Fibroblast of lung (primary cell): ENCODE measurements at regions not wholly inside any gene's neighbourhood (a gene's known extent, or its start where the extent isn't known, plus 50 kb on each side); places are given as distances from the start of the nearest gene placed in this dataset.

ENCODE experiments used
- DNase-seq, 2 donors: peaks; one replicate each; pipeline versions ENCODE4 v3.0.0 to v3.0.0-alpha.2; 2010; ENCODE audit warnings: low read depth in 2 of 2
- H2AFZ ChIP-seq: 2 replicates; pipeline ENCODE4 v1.5.1; 2012; ENCODE audit warnings: low read length, control low read depth, inconsistent platforms
- H3K27ac ChIP-seq: 2 replicates; pipeline ENCODE4 v1.5.1; 2011; ENCODE audit warnings: low read length, control low read depth; ENCODE audit not compliant: insufficient read depth
- H3K27me3 ChIP-seq: 2 replicates; pipeline ENCODE4 v1.5.1; 2011; ENCODE audit warnings: mild to moderate bottlenecking, low read length; ENCODE audit not compliant: control insufficient read depth, insufficient read depth
- H3K36me3 ChIP-seq: 2 replicates; pipeline ENCODE4 v1.5.1; 2011; ENCODE audit warnings: low read length; ENCODE audit not compliant: control insufficient read depth, insufficient read depth
- H3K4me1 ChIP-seq: 2 replicates; pipeline ENCODE4 v1.5.1; 2011; ENCODE audit warnings: low read length; ENCODE audit not compliant: control insufficient read depth, insufficient read depth; ENCODE audit errors: extremely low read depth
- H3K4me2 ChIP-seq: 2 replicates; pipeline ENCODE4 v1.5.1; 2011; ENCODE audit warnings: low read length, control low read depth; ENCODE audit not compliant: insufficient read depth; ENCODE audit errors: extremely low read depth
- H3K4me3 ChIP-seq, 4 experiments: fragments of 200-600 bp in 1 of 4; sonication (generic) in 1 of 4; replicated peaks in 1 of 4; 2 replicates each; pipeline ENCODE4 v1.5.1; 2011 to 2016; ENCODE audit warnings: low read length in 4 of 4, low read depth in 3 of 4, mild to moderate bottlenecking in 3 of 4, control low read depth in 2 of 4, inconsistent platforms in 1 of 4, mixed read lengths in 1 of 4; ENCODE audit not compliant: insufficient read depth in 1 of 4; ENCODE audit errors: control extremely low read depth in 1 of 4
- H3K79me2 ChIP-seq: 2 replicates; pipeline ENCODE4 v1.5.1; 2012; ENCODE audit warnings: mild to moderate bottlenecking, low read length, inconsistent platforms; ENCODE audit not compliant: control insufficient read depth, insufficient read depth
- H3K9ac ChIP-seq: 2 replicates; pipeline ENCODE4 v1.5.1; 2011; ENCODE audit warnings: mild to moderate bottlenecking, low read length, control low read depth; ENCODE audit not compliant: insufficient read depth
- H3K9me3 ChIP-seq: 2 replicates; pipeline ENCODE4 v1.5.1; 2012; ENCODE audit warnings: low read depth, low read length; ENCODE audit not compliant: control insufficient read depth, insufficient read depth
- H4K20me1 ChIP-seq: 2 replicates; pipeline ENCODE4 v1.5.1; 2011; ENCODE audit warnings: low read length; ENCODE audit not compliant: control insufficient read depth, insufficient read depth; ENCODE audit errors: extremely low read depth
- EZH2 ChIP-seq: IDR thresholded peaks from 2 replicates; pipeline ENCODE4 v1.5.1; 2012; ENCODE audit warnings: low read length, control low read depth, mild to moderate bottlenecking; ENCODE audit errors: missing control alignments
- TF ChIP-seq, protein P1 (sequence below), 2 donors: IDR thresholded peaks in 1 of 2; conservative IDR thresholded peaks in 1 of 2; 1 replicate in 1 of 2; 2 replicates in 1 of 2; pipeline ENCODE4 v1.5.1; 2011 to 2012; ENCODE audit warnings: low read length in 2 of 2, control low read depth in 1 of 2, inconsistent platforms in 1 of 2, low read depth in 1 of 2, mild to moderate bottlenecking in 1 of 2

DNA sequence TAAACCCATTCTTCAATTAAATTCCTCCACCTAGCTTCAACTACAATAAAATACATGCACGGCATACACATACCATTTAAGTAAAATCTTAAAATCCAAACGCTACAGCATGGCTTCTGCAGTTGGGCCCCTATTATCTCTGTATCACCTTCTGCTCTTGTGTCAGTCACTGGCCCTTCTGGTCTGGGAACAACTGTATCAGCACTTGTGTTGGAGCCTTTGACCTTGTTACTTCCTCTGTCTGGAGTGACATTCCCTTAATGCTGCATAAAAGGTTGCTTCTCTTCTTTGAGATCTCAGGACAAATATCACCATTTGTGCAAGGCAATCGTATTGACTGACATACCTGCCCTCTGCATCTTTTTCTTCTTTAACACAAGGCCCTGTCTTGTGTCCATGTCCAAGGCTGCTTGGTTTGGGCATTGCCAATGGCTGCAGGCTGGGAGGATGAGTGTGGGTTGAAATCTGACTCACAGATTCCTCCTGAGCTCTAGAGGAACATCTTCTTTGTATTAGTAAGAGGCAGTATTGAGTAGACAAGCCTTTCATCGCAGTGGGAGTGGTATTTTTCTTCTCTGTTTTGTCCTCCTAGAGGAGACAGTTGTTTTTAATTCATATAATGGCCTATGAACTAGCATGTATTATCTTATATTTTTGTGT, 267.8 kb upstream of the TRIB2 start:
- Histone ChIP-seq H2AFZ (no peak overlapping the region), H3K4me2 (no peak overlapping the region), H3K27ac (no peak overlapping the region), H4K20me1 (no peaks in the 10 kb centered on the region), H3K4me1 (peaks cover 9% of the 10 kb centered on the region), H3K27me3 (no peaks in the 10 kb centered on the region), H3K9ac (no peak overlapping the region), H3K79me2 (no peaks in the 10 kb centered on the region), H3K4me3 (no peak overlapping the region), H3K36me3 (no peaks in the 10 kb centered on the region), H3K9me3 (no peaks in the 10 kb centered on the region)
- peak in 1 of 2 donors; percentile 29 for DNase-seq
- no peak for TF ChIP-seq EZH2
- TF ChIP-seq, protein P1, sequence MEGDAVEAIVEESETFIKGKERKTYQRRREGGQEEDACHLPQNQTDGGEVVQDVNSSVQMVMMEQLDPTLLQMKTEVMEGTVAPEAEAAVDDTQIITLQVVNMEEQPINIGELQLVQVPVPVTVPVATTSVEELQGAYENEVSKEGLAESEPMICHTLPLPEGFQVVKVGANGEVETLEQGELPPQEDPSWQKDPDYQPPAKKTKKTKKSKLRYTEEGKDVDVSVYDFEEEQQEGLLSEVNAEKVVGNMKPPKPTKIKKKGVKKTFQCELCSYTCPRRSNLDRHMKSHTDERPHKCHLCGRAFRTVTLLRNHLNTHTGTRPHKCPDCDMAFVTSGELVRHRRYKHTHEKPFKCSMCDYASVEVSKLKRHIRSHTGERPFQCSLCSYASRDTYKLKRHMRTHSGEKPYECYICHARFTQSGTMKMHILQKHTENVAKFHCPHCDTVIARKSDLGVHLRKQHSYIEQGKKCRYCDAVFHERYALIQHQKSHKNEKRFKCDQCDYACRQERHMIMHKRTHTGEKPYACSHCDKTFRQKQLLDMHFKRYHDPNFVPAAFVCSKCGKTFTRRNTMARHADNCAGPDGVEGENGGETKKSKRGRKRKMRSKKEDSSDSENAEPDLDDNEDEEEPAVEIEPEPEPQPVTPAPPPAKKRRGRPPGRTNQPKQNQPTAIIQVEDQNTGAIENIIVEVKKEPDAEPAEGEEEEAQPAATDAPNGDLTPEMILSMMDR (conservative IDR thresholded peaks at IDR 0.05 in 1 of 2, IDR thresholded peaks at IDR 0.05 in 1 of 2; ENCODE audit: low read depth in 1 of 2, low read length in 2 of 2) = no peak

DNA sequence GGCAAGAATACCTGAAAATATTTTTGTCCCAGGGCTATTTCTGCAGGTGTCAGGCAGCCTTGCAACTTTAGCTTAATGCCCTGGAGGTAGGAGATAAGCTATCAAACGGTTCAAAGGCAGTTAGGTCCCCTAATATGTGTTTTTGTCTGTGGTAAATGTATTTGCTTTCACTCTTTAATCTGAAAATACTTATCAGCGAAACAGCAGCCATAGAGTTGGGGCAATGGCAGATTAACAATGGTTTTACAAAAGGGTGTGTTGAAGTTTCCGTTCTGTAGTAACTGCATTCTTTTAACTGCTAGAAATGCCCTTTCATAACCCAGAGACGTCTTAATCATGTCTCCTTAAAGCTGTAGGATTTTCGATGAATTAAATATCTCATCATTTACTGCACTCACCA, 265.0 kb upstream of the TRIB2 start:
- no peak overlapping the region for H2AFZ ChIP-seq
- no peak overlapping the region for H3K9ac ChIP-seq
- no peaks in the 10 kb centered on the region for H4K20me1 ChIP-seq
- no peak for DNase-seq
- H3K27ac ChIP-seq = peak overlapping the region; percentile 26
- no peaks in the 10 kb centered on the region for H3K27me3 ChIP-seq
- H3K4me3 ChIP-seq = peak overlapping the region in 1 of 4 experiments; percentile 43
- TF ChIP-seq EZH2 = no peak
- TF ChIP-seq, protein P1 (conservative IDR thresholded peaks at IDR 0.05 in 1 of 2, IDR thresholded peaks at IDR 0.05 in 1 of 2; ENCODE audit: low read depth in 1 of 2, low read length in 2 of 2) = no peak
- H3K4me2 ChIP-seq = peak overlapping the region; percentile 63
- H3K9me3 ChIP-seq = no peaks in the 10 kb centered on the region
- H3K79me2 ChIP-seq = no peaks in the 10 kb centered on the region
- H3K4me1 ChIP-seq = peaks cover 9% of the 10 kb centered on the region
- H3K36me3 ChIP-seq = no peaks in the 10 kb centered on the region

DNA sequence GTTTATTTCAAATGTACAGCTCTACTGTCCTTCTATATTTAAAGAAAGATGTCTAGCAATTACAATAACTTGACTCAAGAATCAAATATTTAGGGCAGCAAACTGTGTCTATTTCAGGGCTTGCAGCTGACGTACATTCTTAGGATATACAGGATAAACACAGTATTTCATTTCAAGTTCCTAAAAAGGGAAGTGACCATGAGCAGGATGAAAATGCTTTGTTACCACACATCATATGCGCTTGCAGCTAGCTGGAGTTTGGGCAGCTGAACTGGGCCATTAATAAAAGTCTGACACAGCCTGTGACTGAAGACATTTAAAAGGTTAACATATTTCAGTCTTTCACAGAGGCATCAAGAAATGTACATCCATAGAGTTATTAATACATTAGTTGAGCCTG, 264.6 kb upstream of the TRIB2 start:
- Histone ChIP-seq H3K4me3 (peak overlapping the region in 1 of 4 experiments; percentile 43), H3K79me2 (no peaks in the 10 kb centered on the region), H3K27me3 (no peaks in the 10 kb centered on the region), H3K4me1 (peaks cover 14% of the 10 kb centered on the region), H4K20me1 (no peaks in the 10 kb centered on the region), H2AFZ (no peak overlapping the region), H3K27ac (peak overlapping the region; percentile 26), H3K4me2 (peak overlapping the region; percentile 63), H3K9ac (no peak overlapping the region), H3K36me3 (no peaks in the 10 kb centered on the region), H3K9me3 (no peaks in the 10 kb centered on the region)
- peak; percentile 61 to 97 for DNase-seq
- no peak for TF ChIP-seq EZH2
